ENCODE measurements at regions not wholly inside any gene's neighbourhood (a gene's known extent, or its start where the extent isn't known, plus 50 kb on each side); places are given as distances from the start of the nearest gene placed in this dataset. TPM values are rescaled to one million over a fixed set of nuclear protein-coding genes. Genes with fewer than 3 reads are reported as not detected.

- no peak for DNase-seq
These were observed 69.3 kb upstream of the EYS start for GRCh38 chr6:65776332-65776731.

GRCh38 chr6:65771946-65772345 is 64.9 kb upstream of the EYS start:
- DNase-seq = no peak

DNA sequence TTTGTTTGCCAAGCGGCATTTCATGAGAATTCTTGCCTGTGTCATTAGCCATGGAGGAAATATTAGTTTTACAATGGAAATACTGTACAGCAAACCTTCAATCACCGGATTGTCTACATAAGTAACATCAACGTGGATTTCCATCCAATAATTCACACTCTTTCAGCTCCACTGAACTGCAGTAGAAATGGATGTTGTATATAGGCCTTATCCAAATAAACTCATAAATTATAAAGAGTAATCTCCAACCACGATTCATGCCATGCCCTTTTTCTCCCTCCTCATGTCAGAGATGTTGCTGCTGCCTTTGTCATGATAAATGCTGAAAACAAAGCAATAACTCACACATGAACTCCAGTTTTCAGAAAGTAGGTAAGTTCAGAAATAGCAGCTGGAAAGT is 54.9 kb upstream of the EYS start:
- no peak for DNase-seq

DNA sequence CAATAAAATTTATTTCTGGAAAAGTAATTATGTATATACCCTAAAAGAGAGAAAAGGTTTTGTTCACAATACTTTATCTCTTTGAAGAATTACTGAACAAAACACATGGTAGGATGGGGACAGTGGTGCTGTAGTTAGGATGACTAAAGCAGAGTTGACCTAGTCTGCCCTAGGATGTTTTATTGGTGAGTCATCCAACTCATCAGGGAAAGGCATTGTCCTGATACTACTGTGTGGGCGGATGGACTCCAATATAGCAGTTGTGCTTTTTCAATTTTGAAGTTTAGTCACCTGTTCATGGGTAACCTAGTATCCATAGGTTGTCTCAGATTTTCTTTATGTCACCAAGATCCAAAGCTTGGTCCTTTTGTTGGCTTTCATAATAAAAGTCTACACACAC is 53.3 kb upstream of the EYS start:
- DNase-seq = no peak

Small RNA genes in the stretch of these regions (small RNA-seq; reads per million reads assigned to genes)
- gene RF00019 (ENCODE audit: low replicate concordance) (not detected), gene RF00571 (ENCODE audit: low replicate concordance) (not detected), gene RNA5SP208 (ENCODE audit: low replicate concordance) (0.48 reads per million, percentile 72 among the genes with 10 or more reads in this experiment), gene RNU6-280P (ENCODE audit: low replicate concordance) (not detected), gene RNU7-66P (ENCODE audit: low replicate concordance) (not detected)
